HepG2 (cell line): ENCODE measurements at regions not wholly inside any gene's neighbourhood (a gene's known extent, or its start where the extent isn't known, plus 50 kb on each side); places are given as distances from the start of the nearest gene placed in this dataset.
"Not testable (repeated sequence)": the region's sequence is repeated elsewhere in the genome, so short reads cannot be mapped to it uniquely, and the experiment has no call there.

Source experiments
- ATAC-seq: fragments of 200-7000 bp; cut with Tn5 transposase; 3 replicates; pipeline ENCODE4 v1.9.1; 2020; ENCODE audit warnings: mild to moderate bottlenecking, moderate library complexity
- BruUV-seq: library from RNA; stranded (reverse); fragments of 400-500 nt; replicated peaks from 2 replicates; lab custom pipeline; 2021; lab: Mats Ljungman, UMichigan
- CTCF ChIA-PET: fragments of 300-600 bp; formaldehyde crosslinking; extraction: SDS; loops from one replicate; lab custom pipeline; 2021; ENCODE audit warnings: low total read pairs, inconsistent platforms, low intra/inter-chr PET ratio; lab: Yijun Ruan, JAX
- POLR2A ChIA-PET: fragments of 350-600 bp; sonication (Branson Sonifier 250); formaldehyde crosslinking; loops from one replicate; lab custom pipeline; 2020; ENCODE audit warnings: antibody characterized with exemption, inconsistent platforms; lab: Yijun Ruan, JAX
- DNase-seq: peaks from one replicate; pipeline ENCODE4 v3.0.0-alpha.2; 2015; ENCODE audit warnings: low spot score
- FAIRE-seq: peaks from 3 replicates; lab custom pipeline; 2011; peaks lifted over from hg19 to GRCh38; lab: Jason Lieb, UNC
- H2AFZ ChIP-seq: one replicate; pipeline ENCODE4 v1.6.1; 2011; ENCODE audit warnings: low read length, inconsistent platforms
- H3K27ac ChIP-seq: fragments of 300-600 bp; 3 replicates; pipeline ENCODE4 v1.8.0; 2011; ENCODE audit warnings: mixed run types, mild to moderate bottlenecking, mixed read lengths, low read length, inconsistent platforms; ENCODE audit not compliant: insufficient read depth; ENCODE audit errors: extremely low read length
- H3K27me3 ChIP-seq, 2 experiments: fragments of 200-600 bp in 1 of 2; 2 replicates in 1 of 2; 3 replicates in 1 of 2; pipeline versions ENCODE4 v1.6.0 to v1.8.0; 2011; ENCODE audit warnings: low read length in 2 of 2, mild to moderate bottlenecking in 2 of 2, moderate library complexity in 2 of 2, inconsistent platforms in 1 of 2; ENCODE audit not compliant: insufficient read depth in 2 of 2, control insufficient read depth in 1 of 2
- H3K36me3 ChIP-seq, 2 experiments: fragments of 200-600 bp in 1 of 2; replicated peaks in 1 of 2; 2 replicates in 1 of 2; 3 replicates in 1 of 2; pipeline versions ENCODE4 v1.5.1 to v1.8.0; 2011; ENCODE audit warnings: low read length in 2 of 2, inconsistent platforms in 1 of 2; ENCODE audit not compliant: insufficient read depth in 2 of 2, control insufficient read depth in 1 of 2
- H3K4me1 ChIP-seq: 2 replicates; pipeline ENCODE4 v1.5.1; 2012; ENCODE audit warnings: low read length, inconsistent platforms; ENCODE audit not compliant: insufficient read depth
- H3K4me2 ChIP-seq: 2 replicates; pipeline ENCODE4 v1.6.0; 2011; ENCODE audit warnings: low read depth, low read length, inconsistent platforms
- H3K4me3 ChIP-seq, 3 experiments: fragments of 200-600 bp in 1 of 3; sonication (generic), shearing (Covaris generic) in 1 of 3; replicated peaks in 1 of 3; 2 replicates each; pipeline ENCODE4 v1.5.1; 2011 to 2016; ENCODE audit warnings: low read length in 3 of 3, inconsistent platforms in 2 of 3, low read depth in 2 of 3, mild to moderate bottlenecking in 2 of 3, control low read depth in 1 of 3, mixed read lengths in 1 of 3; ENCODE audit not compliant: insufficient read depth in 1 of 3
- H3K79me2 ChIP-seq: one replicate; pipeline ENCODE4 v1.6.1; 2011; ENCODE audit warnings: low read length, inconsistent platforms; ENCODE audit not compliant: insufficient read depth
- H3K9ac ChIP-seq: 2 replicates; pipeline ENCODE4 v1.6.0; 2011; ENCODE audit warnings: mild to moderate bottlenecking, low read depth, low read length, inconsistent platforms; ENCODE audit not compliant: insufficient read depth
- H3K9me3 ChIP-seq: 2 replicates; pipeline ENCODE4 v1.5.1; 2012; ENCODE audit warnings: mild to moderate bottlenecking, low read length
- H4K20me1 ChIP-seq: 2 replicates; pipeline ENCODE4 v1.6.0; 2011; ENCODE audit warnings: inconsistent platforms, mild to moderate bottlenecking, low read length, moderate library complexity; ENCODE audit not compliant: insufficient read depth
- CTCF ChIP-seq: sonication (generic); formaldehyde crosslinking; IDR thresholded peaks from 2 replicates; pipeline ENCODE4 v1.5.0; 2020; ENCODE audit warnings: mild to moderate bottlenecking, missing genetic modification reagents, moderate library complexity
- STAG1 ChIP-seq: sonication (generic); formaldehyde crosslinking; IDR thresholded peaks from 2 replicates; pipeline ENCODE4 v1.4.0; 2020; ENCODE audit warnings: missing genetic modification reagents
- TEAD3 ChIP-seq: optimal IDR thresholded peaks from 2 replicates; pipeline ENCODE3; 2016; ENCODE audit warnings: borderline replicate concordance
- ZBTB33 ChIP-seq: sonication (generic); formaldehyde crosslinking; IDR thresholded peaks from 2 replicates; pipeline ENCODE4 v1.4.0; 2020; ENCODE audit warnings: missing genetic modification reagents
- ZFP91 ChIP-seq: sonication (generic); formaldehyde crosslinking; IDR thresholded peaks from 2 replicates; pipeline ENCODE4 v1.9.0; 2022; ENCODE audit warnings: missing genetic modification reagents, mild to moderate bottlenecking, borderline replicate concordance
- WGBS: methylation state at CpG from one replicate; pipeline ENCODE4 v1.1.6; 2017; ENCODE audit warnings: low lambda C conversion rate; 5-methylcytosine and 5-hydroxymethylcytosine counted together
- in situ Hi-C: cut with HindIII; loops from 2 replicates; pipeline ENCODE4 v1.10.0; 2017; ENCODE audit warnings: low pct_unique_long_range_greater_than_20kb; ENCODE audit not compliant: extremely low pct_ligation_motif_present
- intact Hi-C: fragments of 100-400 bp; cut with micrococcal nuclease; formaldehyde crosslinking; loops from one replicate; pipeline ENCODE4 v1.10.0; 2022; ENCODE audit not compliant: unreplicated experiment

GRCh38 chrX:41024335-41024734, 60.9 kb upstream of the USP9X start:
- H3K27me3 ChIP-seq, H3K4me3 ChIP-seq, ATAC-seq, H2AFZ ChIP-seq, BruUV-seq, H3K9me3 ChIP-seq, POLR2A ChIA-PET, in situ Hi-C loops, H3K79me2 ChIP-seq, CTCF ChIA-PET, H4K20me1 ChIP-seq, H3K4me2 ChIP-seq, FAIRE-seq, H3K36me3 ChIP-seq, H3K9ac ChIP-seq, H3K27ac ChIP-seq: not testable (repeated sequence)
- intact Hi-C loops = loop anchor here (5.0 kb wide), 1 partner anchor 372 kb away; no protein-coding TSS in a partner anchor
- TF ChIP-seq TEAD3 (CRISPR knock-in tag) = peak; percentile 85
- TF ChIP-seq STAG1 (CRISPR knock-in tag) = peak; percentile 12; the same call in 1 of the 2 replicates
- TF ChIP-seq ZFP91 (CRISPR knock-in tag) = peak; percentile 30; the same call in 1 of the 2 replicates
- TF ChIP-seq CTCF (CRISPR knock-in tag) = peak; percentile 45
- peak; percentile 44; the same call in 1 of the 2 replicates for TF ChIP-seq ZBTB33 (CRISPR knock-in tag)
- peak; percentile 15 for DNase-seq
- peaks cover 53% of the 10 kb centered on the region for H3K4me1 ChIP-seq
- 61% methylated on average over 2 of the region's 3 CpGs for WGBS
